ENCODE measurements at regions not wholly inside any gene's neighbourhood (a gene's known extent, or its start where the extent isn't known, plus 50 kb on each side); places are given as distances from the start of the nearest gene placed in this dataset.

DNA sequence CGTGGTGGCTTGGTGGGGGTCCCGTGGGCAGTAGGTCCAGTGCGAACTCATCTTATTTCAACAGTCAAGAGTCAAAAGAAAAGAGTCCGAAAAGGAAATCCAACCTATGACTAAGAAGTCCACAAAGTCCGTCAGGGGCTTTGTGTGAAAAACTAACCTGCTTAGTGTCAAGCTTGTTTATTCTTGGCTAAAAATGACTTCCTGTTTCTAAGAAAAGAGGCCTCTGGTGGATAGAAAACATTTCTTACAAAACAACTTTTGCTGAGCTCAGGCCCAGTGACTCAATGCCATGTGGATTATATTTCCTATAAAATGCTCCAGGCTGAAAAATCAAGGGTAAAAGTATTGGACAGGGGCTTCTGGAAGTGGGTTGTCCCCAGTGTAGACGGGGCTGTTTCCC is 105.9 kb downstream of the GADD45G start:
- no peaks in the 10 kb centered on the region for H3K9me3 ChIP-seq (ENCODE audit: insufficient read depth in 2 of 2, low read depth in 1 of 2, low read length in 1 of 2)
- DNase-seq (ENCODE audit: low read depth in 1 of 2, low spot score in 2 of 2) (no peak), FAIRE-seq (no peak)
- WGBS, 2 experiments (ENCODE audit: extremely low coverage in 1 of 2, insufficient coverage in 1 of 2, insufficient read length in 1 of 2, insufficient replicate concordance in 2 of 2, low coverage in 1 of 2, low lambda C conversion rate in 2 of 2, missing lambda C conversion rate in 1 of 2), result 87% methylated on average over 6 of the region's 6 CpGs; no CpG with 5 or more reads in 1 of the 2 experiments
- H3K14ac ChIP-seq (ENCODE audit: insufficient read length), result no peak overlapping the region
- no peak overlapping the region for H2AK5ac ChIP-seq (ENCODE audit: low read depth, low read length)
- no peak overlapping the region for H4K8ac ChIP-seq (ENCODE audit: extremely low read depth, insufficient read depth, low read length)
- H3K4me3 ChIP-seq (ENCODE audit: extremely low read depth in 1 of 4, insufficient read depth in 2 of 4, low read depth in 3 of 4, low read length in 4 of 4), result no peak overlapping the region
- no peak overlapping the region for H4K5ac ChIP-seq (ENCODE audit: insufficient read length, low read depth, low read length)
- peaks cover 0 to 4% (median 0%) of the 10 kb centered on the region in 4 experiments; a peak in 1 of 7 replicates for H3K4me1 ChIP-seq (replicated peaks in 1 of 4; ENCODE audit: control insufficient read depth in 3 of 4, insufficient read depth in 4 of 4, low read length in 3 of 4)
- no peaks in the 10 kb centered on the region for H3K36me3 ChIP-seq (ENCODE audit: control insufficient read depth in 2 of 4, insufficient read depth in 4 of 4, low read length in 3 of 4)
- H2BK20ac ChIP-seq (ENCODE audit: low read length), result no peak overlapping the region
- no peak overlapping the region for H3K4me2 ChIP-seq (ENCODE audit: insufficient read depth in 1 of 2, low read depth in 2 of 2, low read length in 2 of 2)
- no peak overlapping the region for H3K23ac ChIP-seq (ENCODE audit: insufficient read length)
- no peaks in the 10 kb centered on the region for H3K79me2 ChIP-seq (ENCODE audit: control insufficient read depth in 1 of 2, insufficient read depth in 2 of 2, low read length in 2 of 2)
- no peak overlapping the region for H2BK5ac ChIP-seq (ENCODE audit: low read depth, low read length)
- H4K20me1 ChIP-seq (replicated peaks in 1 of 2; ENCODE audit: control insufficient read depth in 1 of 2, insufficient read depth in 2 of 2, low read length in 2 of 2), result peaks cover 0 to 2% of the 10 kb centered on the region in 2 experiments
- no peaks in the 10 kb centered on the region for H3K23me2 ChIP-seq (ENCODE audit: low read depth, low read length)
- no peak overlapping the region for H3K4ac ChIP-seq (replicated peaks; ENCODE audit: insufficient read length, low read depth, low read length)
- CTCF ChIA-PET (ENCODE audit: partially characterized antibody), result interaction anchor here (0.8 to 1.9 kb wide), 7 partner anchors 13 to 118 kb away, joined by 3 to 6 read pairs (median 3); no protein-coding TSS in a partner anchor
- H3K56ac ChIP-seq (replicated peaks; ENCODE audit: insufficient read length, low read depth, low read length), result no peak overlapping the region
- H4K91ac ChIP-seq (replicated peaks; ENCODE audit: insufficient read length, low read length), result no peak overlapping the region
- H2BK120ac ChIP-seq (replicated peaks; ENCODE audit: low read depth, low read length), result no peak overlapping the region
- TF ChIP-seq GTF2F1 (IDR thresholded peaks at IDR 0.05; ENCODE audit: borderline replicate concordance, low read depth, low read length), result no peak
- no peak for TF ChIP-seq PHF8 (conservative IDR thresholded peaks at IDR 0.05; ENCODE audit: low read depth, low read length)
- no peak for TF ChIP-seq SIX5 (IDR thresholded peaks at IDR 0.05; ENCODE audit: low read depth, low read length)
- TF ChIP-seq TCF12 (IDR thresholded peaks at IDR 0.05; ENCODE audit: low read depth, low read length), result no peak
- no peak for TF ChIP-seq CTBP2 (IDR thresholded peaks at IDR 0.05; ENCODE audit: borderline replicate concordance, insufficient read depth, insufficient read length, low read length)
- no peak for TF ChIP-seq EZH2 (IDR thresholded peaks at IDR 0.05; ENCODE audit: low read depth, low read length, severe bottlenecking)
- no peak for TF ChIP-seq RBBP5 (IDR thresholded peaks at IDR 0.05; ENCODE audit: borderline replicate concordance, low read depth, low read length)
- no peak for TF ChIP-seq POU5F1 (IDR thresholded peaks at IDR 0.05; ENCODE audit: low read depth, low read length)
- no peak for TF ChIP-seq SUZ12 (IDR thresholded peaks at IDR 0.05; ENCODE audit: low read length)
- TF ChIP-seq CBX5 (IDR thresholded peaks at IDR 0.05; ENCODE audit: low read depth, low read length), result no peak
- TF ChIP-seq, protein P1, sequence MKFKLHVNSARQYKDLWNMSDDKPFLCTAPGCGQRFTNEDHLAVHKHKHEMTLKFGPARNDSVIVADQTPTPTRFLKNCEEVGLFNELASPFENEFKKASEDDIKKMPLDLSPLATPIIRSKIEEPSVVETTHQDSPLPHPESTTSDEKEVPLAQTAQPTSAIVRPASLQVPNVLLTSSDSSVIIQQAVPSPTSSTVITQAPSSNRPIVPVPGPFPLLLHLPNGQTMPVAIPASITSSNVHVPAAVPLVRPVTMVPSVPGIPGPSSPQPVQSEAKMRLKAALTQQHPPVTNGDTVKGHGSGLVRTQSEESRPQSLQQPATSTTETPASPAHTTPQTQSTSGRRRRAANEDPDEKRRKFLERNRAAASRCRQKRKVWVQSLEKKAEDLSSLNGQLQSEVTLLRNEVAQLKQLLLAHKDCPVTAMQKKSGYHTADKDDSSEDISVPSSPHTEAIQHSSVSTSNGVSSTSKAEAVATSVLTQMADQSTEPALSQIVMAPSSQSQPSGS (IDR thresholded peaks at IDR 0.05; ENCODE audit: low read length), result no peak
- H2AFZ ChIP-seq (ENCODE audit: low read length), result no peak overlapping the region
- no peaks in the 10 kb centered on the region for H3K27me3 ChIP-seq (replicated peaks in 1 of 4; ENCODE audit: control insufficient read depth in 3 of 4, extremely low read depth in 1 of 4, insufficient read depth in 3 of 4, low read length in 3 of 4)
- H3K9ac ChIP-seq (replicated peaks in 1 of 4; ENCODE audit: extremely low read depth in 1 of 4, low read depth in 3 of 4, low read length in 3 of 4), result no peak overlapping the region
- H2BK12ac ChIP-seq (ENCODE audit: low read depth, low read length), result no peak overlapping the region; the same call in 1 of the 2 replicates
- no peak overlapping the region for H3K27ac ChIP-seq (ENCODE audit: low read depth, low read length)
- no peak overlapping the region for H2BK15ac ChIP-seq (ENCODE audit: low read length)
- H3K18ac ChIP-seq (ENCODE audit: extremely low read depth, low read length), result no peak overlapping the region
- POLR2A ChIA-PET (ENCODE audit: partially characterized antibody), result interaction anchor here (1.0 to 1.5 kb wide), 5 partner anchors 11 to 33 kb away, joined by 3 to 6 read pairs (median 3); no protein-coding TSS in a partner anchor
- H3K79me1 ChIP-seq (ENCODE audit: low read depth, low read length), result no peaks in the 10 kb centered on the region

Measured in H1 (cell line).